GM06990 (cell line): ENCODE measurements at regions not wholly inside any gene's neighbourhood (a gene's known extent, or its start where the extent isn't known, plus 50 kb on each side); places are given as distances from the start of the nearest gene placed in this dataset.

Experiments
- DNase-seq: peaks from one replicate; pipeline ENCODE4 v3.0.0-alpha.2; 2011; ENCODE audit not compliant: insufficient read length; ENCODE audit errors: extremely low read depth
- H3K27me3 ChIP-seq: replicated peaks from 2 replicates; pipeline ENCODE4 v1.6.0; 2011; ENCODE audit warnings: low read length; ENCODE audit not compliant: control insufficient read depth, insufficient read depth
- H3K36me3 ChIP-seq: 2 replicates; pipeline ENCODE4 v1.5.1; 2011; ENCODE audit warnings: low read length; ENCODE audit not compliant: control insufficient read depth, insufficient read depth
- H3K4me3 ChIP-seq: replicated peaks from 2 replicates; pipeline ENCODE4 v1.5.1; 2011; ENCODE audit warnings: low read depth, mild to moderate bottlenecking, control low read depth, low read length
- CTCF ChIP-seq: IDR thresholded peaks from 2 replicates; pipeline ENCODE4 v1.5.1; 2011; ENCODE audit warnings: low read length, control low read depth, mild to moderate bottlenecking, inconsistent platforms; ENCODE audit not compliant: insufficient read depth, poor library complexity, severe bottlenecking

GRCh38 chr9:1875921-1876448, 139.2 kb upstream of the SMARCA2 start:
- no peak for TF ChIP-seq CTCF
- H3K4me3 ChIP-seq: peak overlapping the region; percentile 38; the same call in 1 of the 2 replicates
- no peaks in the 10 kb centered on the region for H3K36me3 ChIP-seq

GRCh38 chr9:1876891-1877496, 138.2 kb upstream of the SMARCA2 start:
- Histone ChIP-seq H3K27me3 (no peaks in the 10 kb centered on the region), H3K36me3 (no peaks in the 10 kb centered on the region), H3K4me3 (no peak overlapping the region)
- TF ChIP-seq CTCF: no peak
- peak; percentile 45 for DNase-seq

More at GRCh38 chr9:1875921-1876448, 139.2 kb upstream of the SMARCA2 start:
- H3K27me3 ChIP-seq: no peaks in the 10 kb centered on the region
- DNase-seq: peak; percentile 86

- Histone ChIP-seq H3K36me3 (no peaks in the 10 kb centered on the region), H3K4me3 (no peak overlapping the region), H3K27me3 (no peaks in the 10 kb centered on the region)
- TF ChIP-seq CTCF: no peak
- no peak for DNase-seq
These were observed 137.2 kb upstream of the SMARCA2 start for GRCh38 chr9:1877951-1878350.

- TF ChIP-seq CTCF: no peak
- peak; percentile 40 for DNase-seq
- Histone ChIP-seq H3K4me3 (peak overlapping the region; percentile 37; the same call in 1 of the 2 replicates), H3K36me3 (no peaks in the 10 kb centered on the region), H3K27me3 (no peaks in the 10 kb centered on the region)
These were observed 136.3 kb upstream of the SMARCA2 start for GRCh38 chr9:1878811-1879210.

- DNase-seq: peak; percentile 68
- Histone ChIP-seq H3K4me3 (peak overlapping the region; percentile 37; the same call in 1 of the 2 replicates), H3K27me3 (no peaks in the 10 kb centered on the region), H3K36me3 (no peaks in the 10 kb centered on the region)
- TF ChIP-seq CTCF: no peak
These were observed 135.6 kb upstream of the SMARCA2 start for GRCh38 chr9:1879501-1879900.
